NCI-H460 (cell line): ENCODE measurements at regions not wholly inside any gene's neighbourhood (a gene's known extent, or its start where the extent isn't known, plus 50 kb on each side); places are given as distances from the start of the nearest gene placed in this dataset.

ENCODE experiments used
- DNase-seq: peaks from one replicate; pipeline ENCODE4 v3.0.0-alpha.2; 2016; ENCODE audit warnings: low read depth; ENCODE audit errors: extremely low read depth

DNA sequence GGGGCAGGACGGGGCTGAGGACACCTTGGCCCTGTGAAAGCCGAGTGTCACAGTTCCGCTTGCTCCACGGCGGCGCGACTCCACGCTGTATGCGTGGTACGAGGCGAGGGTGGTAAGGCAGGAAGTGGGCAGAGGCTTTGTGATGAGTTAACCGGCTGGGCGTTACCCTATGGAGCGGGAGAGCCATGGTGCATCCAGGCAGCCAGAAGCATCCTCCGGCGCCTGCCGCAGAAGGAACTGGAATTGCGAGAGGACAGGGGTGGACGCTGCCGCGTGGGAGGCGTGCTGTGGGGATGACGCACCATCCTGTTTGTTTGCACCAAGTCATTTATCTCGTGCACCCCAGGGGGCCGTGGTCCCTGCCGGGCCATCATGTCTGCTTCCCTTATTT lies 643.9 kb downstream of the BRD1 start:
- no peak for DNase-seq

DNA sequence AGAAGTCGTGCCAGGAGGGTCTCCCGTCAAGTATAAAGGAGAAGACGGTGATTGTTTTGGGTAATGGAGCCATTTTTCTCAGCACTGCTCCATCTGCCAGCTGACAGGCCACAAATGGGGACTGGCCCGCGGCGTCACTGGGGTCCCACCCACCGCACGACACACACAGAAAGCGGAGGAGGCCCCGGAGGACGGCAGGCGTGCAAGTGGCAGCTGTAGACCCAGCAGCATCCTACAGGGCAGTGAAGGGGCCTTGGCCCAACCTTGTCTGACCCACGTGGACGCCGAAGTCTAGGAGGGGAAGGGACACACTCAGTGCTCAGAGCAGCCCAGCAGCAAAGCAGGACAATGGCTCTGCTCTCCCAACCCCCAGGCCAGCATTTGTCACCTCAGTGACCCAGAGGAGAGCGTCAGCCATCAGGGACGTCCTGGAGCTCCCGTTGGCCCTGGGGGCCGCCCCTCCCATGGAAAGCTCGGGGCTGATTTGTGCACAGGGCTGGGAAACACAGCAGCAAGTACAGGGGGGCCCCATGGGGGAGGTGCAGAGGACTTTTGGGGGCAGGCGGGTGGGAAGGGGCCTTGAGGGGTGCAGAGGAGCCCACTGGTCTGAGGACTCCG lies 644.4 kb downstream of the BRD1 start:
- no peak for DNase-seq

DNA sequence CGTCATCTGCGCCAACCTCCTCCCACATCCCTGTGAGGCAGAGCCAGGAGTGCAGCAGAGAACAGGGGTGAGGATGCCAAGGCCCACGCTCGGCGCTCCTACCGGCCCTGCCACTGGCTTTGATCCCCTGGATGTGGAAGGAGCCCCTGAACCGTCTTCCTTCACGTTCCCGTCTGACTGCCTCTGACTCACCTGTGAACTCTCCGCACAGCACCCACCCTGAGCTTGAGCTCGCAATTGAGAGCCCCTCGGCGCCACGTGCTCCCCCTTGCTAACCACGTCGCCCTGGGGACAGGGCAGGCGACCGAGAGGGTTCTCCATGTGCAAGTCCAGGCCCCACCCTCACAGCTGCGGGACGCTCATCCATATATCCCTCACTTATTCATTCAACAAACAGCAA lies 645.3 kb downstream of the BRD1 start:
- DNase-seq, result no peak

DNA sequence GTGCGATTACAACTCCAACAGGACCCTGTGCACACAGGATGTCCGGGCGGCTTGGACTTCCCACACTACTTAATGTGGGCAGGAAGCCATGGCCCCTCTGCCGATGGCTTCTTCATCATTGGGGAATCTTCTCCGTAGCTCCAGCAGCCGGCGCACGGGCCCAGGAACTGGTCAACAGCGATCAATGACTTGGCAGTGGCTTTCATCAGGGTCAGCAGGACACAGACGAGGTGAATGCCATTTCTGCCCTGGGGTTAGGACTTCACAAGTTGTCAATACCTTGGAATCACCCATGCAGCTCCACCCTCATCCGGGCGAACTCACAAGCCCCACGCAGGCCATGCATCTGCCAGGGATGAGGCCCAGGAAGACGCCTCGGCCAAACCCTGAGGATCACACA lies 645.7 kb downstream of the BRD1 start:
- DNase-seq, result no peak

DNA sequence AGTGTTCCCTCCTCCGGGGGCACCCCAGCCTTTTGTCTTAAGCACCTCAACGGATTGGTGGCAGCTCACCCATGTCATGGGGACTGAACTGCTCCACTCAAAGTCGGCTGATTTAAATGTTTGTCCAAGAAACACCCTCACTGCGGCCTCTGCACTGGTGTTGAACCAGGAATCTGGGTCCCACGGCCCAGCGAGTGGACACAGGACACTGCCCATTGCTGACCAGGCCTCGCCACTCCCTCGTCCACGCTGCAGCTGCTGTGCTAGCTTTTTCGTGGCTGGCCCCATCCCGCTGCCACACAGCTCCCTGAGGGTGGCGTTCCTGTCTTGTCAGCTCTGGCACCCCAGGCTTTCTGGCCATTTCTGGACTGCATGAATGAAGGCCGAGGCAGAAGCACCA lies 646.2 kb downstream of the BRD1 start:
- DNase-seq, result no peak

DNA sequence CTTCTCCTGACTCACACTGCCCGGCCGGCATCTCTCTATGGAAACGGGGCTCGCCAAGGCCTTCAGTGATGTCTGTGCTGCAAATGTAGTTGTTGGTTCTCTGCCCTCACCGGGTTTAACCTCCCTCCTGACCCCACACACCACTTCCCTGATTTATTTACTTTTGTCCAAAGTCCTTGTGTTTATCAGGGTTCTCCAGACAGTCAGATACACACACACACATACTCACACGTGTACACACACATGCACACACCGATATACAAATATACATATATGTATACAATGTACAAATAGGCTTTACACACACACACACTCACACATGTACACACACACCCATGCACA lies 647.0 kb downstream of the BRD1 start:
- DNase-seq, result no peak

DNA sequence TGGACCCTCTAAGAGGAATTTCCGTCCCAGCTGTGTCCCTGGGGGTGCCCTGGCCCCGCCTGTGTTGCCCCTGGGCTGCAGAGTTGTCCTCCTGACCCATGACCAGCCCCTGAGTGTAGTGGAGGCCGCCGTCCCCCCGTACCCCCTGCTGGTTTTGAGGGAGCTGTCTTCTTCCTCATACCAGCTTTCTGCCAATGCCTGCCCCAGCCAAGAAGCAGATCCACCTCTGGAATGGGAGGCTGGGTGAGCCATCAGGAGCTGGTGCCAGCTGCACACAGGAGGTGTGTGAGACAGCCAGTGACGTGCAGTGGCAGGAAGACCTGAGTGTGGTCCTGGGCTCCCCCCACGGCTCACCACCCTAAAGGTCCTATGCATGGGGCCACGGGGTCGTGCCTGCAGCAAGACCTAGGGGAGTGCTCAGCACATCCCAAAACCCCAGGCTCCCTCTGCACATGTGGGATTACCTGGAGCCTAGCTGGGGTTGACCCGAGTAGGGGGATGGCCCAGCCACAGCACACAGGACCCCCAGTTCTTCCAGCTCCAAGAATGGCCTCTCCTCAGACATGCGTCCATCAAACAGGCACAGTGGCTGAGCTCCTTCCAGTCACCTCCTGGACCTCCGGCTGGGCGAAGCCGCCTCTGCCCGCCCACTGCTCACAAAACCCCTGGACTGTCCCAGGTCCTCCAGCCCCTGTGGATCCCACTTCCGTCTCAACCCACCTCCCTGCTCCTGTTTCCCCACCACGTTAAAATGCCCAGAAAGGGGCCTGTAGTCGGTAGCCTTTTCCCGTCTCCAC lies 647.6 kb downstream of the BRD1 start:
- no peak for DNase-seq

DNA sequence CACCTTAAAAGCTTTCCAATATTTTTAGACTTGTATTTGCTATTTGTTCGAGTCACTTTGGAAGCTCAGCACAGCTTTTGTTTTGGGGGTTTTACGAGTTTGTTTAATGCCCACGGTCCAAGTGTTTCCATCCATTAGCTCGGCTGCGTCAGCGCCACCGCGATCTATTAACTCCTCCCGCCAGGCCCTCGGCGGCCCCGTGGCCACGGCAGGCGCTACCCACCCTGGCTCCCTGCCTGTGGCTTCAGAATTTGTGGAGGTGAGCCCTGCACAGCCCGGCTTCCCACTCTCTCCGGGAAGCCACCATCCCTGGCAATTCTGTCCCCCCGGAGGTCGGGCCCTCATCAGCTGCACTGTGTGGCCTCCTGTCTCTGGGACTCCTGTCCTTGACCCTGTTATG lies 648.5 kb downstream of the BRD1 start:
- DNase-seq, result no peak

DNA sequence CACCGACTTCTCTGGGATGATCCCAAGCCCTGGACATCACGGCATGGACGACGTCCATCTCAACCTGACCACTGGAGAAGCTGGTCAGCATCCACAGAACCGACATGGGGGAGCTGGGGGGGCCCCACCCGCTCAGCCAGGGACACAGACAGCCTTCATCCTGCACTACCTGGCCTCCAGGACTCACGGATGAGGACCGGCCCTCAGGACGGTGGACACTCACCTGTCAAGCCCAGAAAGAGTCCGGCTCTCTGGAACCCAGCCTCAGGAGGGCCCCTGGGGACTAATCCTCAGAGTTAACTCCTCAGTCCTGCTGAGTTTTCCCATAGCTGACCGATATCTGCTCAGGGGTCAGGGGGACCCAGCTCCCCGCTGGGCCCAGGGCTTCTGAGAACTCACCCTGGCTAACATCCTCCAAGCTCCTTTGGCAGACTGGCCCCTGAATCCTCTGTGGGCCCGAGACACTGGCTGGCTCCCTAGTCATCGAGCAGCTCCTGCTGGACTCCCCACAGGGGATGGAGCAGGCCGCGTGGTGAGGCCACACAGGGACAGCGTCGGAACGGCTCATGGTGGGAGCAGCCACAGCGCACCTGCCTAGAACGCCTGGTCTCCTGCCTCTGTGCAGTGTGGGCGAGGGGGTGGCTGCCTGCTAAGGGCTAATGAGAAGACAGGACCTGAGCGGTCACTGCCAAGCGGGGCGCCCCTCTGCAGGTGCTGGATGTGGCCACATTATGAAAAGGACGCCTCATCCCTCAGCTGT lies 649.2 kb downstream of the BRD1 start:
- no peak for DNase-seq

DNA sequence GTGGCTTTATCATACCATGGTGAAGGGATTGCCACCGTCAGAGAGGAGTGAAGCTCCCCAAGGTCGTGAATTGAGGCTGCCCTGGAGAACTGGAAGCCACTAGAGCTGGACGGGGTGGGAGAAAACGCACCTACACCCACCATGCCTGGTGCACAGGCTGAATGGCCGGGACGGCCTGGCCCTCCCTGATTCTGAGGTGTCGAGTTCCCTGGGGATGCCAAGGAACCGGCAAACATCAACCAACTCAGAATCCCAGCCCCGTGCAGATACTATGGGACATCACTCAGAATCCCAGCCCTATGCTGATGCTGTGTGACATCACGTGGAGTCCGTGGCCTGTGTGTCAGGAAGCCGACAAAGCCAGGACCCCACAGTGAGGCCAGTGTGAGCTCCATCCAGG lies 650.0 kb downstream of the BRD1 start:
- DNase-seq, result no peak

DNA sequence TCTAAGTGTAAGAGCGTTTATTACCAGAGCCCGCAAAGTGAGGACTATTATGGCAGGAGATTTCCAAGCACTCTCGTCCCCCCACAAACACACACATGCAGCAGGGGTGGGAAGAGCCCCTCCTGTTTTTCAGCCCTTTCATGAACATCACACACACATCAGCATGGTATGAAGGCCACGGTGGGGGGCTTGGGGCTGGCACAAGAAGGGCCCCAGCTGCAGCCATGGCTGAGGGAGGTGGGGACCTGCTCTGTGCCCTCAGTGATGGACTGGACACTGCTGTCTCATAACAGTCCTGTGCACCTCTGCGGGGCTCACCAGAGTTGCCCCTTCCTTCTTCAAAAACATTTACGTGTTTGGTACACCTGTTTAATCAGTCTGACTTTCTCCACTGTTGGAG lies 650.7 kb downstream of the BRD1 start:
- no peak for DNase-seq

DNA sequence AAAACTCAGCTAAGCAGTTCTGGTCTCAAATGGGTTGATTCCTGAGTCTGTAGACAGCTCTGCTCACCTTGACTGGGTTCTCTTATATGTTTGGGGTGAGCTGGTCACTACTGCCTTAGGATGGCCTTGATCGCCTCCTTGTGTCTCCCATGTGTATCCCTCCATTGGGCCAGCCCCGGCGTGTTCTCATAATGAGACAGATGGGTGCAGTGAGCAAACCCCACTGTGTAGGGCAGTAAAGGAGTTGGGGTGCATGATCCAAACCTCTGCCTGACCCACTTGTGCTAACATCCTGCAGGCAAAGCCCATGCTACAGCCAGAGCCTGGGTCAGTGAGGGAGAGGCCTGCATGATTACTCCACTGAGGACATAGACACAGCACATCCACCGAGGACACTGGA lies 657.6 kb downstream of the BRD1 start:
- no peak for DNase-seq

DNA sequence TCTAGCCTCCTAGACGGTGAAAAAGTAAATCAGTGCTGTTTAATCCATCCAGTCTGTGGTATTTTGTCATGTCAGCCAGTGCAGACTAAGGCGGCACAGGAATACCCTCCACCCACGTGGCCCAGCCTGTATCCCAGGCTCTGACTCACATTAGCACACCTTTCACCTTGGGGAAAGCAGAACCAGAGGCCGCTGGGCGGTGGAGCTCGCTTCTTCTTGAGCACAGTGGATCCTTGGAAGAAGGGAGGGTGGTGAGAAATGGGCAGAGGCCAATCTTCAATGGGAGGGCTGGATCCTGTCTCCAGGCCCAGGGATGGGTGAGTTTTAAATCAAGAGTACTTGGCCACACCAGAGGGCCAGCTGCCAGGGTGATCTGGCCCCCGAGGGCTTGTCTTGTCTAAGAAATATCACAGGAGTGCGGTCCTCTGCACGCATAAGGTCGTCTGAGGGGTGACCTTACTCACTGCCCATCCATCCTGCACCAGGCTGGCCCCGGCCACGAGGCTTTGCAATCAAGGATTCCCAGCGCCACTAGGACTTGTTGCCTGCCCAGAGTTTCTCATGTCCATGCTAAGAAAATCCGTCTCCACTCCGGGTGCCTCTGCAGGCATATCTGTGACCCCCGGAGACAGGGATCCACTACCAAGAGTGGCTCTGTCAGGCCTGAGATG lies 658.5 kb downstream of the BRD1 start:
- DNase-seq, result no peak

DNA sequence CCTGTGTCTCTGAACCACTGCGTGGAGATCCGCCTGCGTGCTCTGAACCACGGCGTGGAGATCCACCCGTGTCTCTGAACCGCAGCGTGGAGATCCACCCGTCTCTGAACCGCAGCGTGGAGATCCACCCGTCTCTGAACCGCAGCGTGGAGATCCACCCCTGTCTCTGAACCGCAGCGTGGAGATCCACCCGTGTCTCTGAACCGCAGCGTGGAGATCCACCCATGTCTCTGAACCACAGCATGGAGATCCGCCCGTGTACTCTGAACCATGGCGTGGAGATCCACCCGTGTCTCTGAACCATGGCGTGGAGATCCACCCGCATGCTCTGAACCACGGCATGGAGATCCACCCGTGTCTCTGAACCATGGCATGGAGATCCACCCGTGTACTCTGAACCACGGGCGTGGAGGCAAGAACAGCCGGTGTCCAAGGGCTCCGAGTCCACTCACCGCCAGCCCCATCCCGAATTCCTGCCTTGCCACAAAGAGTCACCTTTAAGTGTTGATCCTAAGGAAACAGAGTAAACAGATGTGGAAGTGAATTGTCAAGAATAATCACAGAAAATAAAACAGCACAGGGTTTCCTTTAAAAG lies 659.4 kb downstream of the BRD1 start:
- DNase-seq, result no peak

DNA sequence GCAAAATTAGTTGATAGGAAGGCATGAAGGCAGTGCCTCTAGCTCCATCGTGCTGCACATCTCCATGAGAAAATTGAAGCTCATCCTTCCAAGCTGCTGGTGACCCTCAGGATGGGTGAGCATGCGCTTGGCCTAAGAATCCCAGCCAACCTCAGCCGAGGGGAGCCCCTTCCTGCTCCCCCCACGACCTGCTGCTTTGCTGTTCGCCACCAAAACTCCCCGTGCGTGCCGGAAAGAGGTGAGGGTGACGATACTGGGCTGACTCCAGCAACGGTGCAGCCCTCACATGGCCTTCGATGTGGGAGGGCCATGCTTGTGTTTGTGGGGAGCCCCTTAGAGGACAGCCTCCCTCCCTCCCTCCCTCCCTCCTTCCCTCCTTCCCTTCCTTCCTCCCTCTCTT lies 660.9 kb downstream of the BRD1 start:
- DNase-seq, result no peak

DNA sequence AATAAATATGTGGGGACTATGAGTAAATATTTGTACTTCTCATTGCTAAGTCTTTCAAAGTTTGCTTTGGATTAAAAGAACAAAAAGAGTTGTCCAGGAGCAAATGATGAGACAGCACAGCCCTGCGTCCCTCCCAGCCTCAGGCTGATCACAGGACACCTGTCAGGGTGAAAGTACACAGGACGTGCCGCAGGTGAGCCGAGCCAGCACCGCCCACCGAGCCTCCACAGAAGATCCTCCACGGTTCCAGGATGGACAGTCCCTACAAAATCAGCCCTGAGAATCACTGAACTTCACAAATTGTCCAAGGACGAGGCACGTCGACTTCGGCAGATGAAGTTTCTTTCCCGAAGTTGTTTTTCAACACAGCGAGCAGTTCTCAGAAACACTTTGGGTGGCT lies 661.5 kb downstream of the BRD1 start:
- DNase-seq, result no peak

DNA sequence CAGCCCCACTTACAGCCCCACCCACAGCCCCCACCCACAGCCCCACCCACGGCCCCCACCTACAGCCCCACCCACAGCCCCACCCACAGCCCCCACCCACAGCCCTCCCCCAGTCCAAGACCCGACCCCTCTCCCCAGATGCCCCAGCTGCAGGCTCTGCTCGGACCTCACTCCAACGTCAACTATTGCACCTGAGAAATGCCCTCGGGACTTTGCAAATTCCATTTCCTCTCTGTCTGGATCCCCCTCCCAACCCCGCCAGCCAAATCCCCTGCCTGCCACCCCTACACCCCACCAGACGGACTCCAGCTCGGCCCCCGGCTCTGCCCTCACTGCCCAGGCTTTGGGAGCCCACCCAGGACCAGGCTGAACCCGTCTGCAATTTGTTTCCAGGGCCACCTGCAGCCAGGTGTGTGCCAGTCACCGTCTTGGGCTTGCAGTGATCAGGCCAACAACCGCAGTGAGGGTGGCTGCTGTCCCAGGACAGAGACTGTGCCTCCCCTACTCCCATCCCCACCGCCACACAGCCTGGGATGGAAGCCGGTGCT lies 662.8 kb downstream of the BRD1 start:
- DNase-seq, result no peak

DNA sequence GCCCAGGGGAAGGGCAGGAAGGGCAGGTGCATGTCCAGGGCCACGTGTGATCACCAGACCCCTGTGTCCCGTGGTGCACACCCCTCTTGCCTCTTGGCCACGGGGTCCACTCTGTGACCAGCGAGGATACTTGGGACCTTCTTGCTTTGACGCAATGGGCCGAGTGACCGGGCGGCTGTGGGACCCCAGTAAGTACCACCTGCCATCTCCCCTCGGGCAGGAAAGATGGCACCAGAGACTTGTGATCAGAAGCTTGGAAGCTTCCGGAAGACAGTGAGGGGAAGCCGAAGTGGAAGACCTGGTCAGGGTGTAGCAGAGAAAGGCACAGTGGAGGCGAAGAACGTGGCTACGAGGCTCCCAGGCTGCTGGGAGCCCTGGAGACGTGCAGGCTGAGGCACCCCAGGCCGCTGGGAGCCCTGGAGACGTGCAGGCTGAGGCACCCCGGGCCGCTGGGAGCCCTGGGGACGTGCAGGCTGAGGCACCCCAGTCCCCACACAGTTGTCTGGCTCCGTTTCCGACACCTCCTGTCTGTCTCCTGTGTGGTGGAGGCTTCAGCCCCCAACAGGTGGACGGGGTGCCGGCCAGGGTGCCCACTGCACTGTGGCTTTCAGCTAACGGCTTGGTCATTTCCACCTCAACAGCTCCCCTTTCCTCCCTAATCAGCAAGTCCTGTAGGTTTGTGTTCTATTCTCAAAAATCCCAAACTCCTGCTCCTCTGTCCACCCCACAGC lies 663.5 kb downstream of the BRD1 start:
- DNase-seq, result no peak

DNA sequence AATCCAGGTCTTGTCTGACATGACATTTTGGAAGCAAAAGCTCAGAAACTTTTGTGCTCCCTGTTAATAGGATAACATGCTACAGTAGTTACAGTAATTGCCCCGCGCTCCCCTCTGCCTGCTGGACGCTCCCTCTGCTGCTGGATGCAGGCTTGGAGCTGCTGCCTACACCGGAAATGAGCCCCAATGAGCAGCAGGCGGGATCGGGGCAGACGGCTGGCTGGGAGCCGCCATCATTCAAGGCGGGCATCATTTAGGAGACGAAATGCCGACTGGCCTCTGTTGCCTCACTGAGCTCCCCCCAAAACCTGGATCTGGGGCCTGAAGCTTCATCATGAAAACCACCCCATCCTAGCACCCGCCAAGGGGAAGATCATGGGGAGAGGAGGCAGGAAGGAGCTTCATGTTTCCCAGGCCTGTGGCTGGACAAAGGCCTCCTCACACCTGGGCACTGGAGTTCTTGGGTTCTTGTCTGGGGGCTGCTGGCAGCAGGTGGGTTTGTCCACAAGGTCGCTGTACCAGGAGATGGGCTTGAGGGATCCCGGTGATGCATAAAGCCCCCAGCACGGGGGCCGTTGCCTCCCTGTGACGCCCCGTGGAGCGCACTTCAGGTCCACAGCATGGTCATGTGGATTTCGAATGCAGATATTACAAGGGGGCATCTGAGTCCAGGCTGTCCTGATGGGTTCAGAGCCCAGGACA lies 664.3 kb downstream of the BRD1 start:
- DNase-seq, result no peak

DNA sequence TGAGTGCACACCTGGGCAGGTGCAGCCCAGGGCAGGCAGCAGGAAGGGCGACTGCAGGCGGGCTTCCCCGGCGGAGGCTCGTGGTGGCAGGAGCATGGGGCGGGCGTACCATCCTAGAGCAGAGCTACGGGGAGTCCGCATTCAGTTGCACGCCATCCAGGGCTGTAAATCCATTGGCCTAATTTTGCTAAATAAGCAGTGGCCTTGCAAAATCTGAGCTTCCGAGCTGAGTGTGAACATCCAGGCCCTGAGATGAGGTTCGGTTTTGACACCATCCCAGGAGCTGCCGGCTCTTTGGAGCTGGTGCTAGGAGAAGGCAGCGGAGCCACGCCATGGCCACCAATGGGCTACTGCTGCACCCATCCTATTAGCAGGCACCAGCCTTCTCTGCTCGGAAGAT lies 664.8 kb downstream of the BRD1 start:
- no peak for DNase-seq
